KMS-11 (cell line): ENCODE measurements at regions not wholly inside any gene's neighbourhood (a gene's known extent, or its start where the extent isn't known, plus 50 kb on each side); places are given as distances from the start of the nearest gene placed in this dataset.

Experiments
- H2AFZ ChIP-seq: fragments of 200-600 bp; sonication (generic); 2 replicates; pipeline ENCODE4 v1.6.1; 2016; ENCODE audit warnings: antibody characterized with exemption, mixed run types, low read depth
- H3K27ac ChIP-seq: fragments of 200-600 bp; sonication (generic); 2 replicates; pipeline ENCODE4 v1.6.1; 2016; ENCODE audit warnings: mild to moderate bottlenecking, mixed run types
- H3K27me3 ChIP-seq: fragments of 200-600 bp; sonication (generic); 2 replicates; pipeline ENCODE4 v1.6.1; 2017; ENCODE audit warnings: mild to moderate bottlenecking, low read depth, mixed run types, moderate library complexity; ENCODE audit not compliant: insufficient read depth
- H3K36me3 ChIP-seq: fragments of 200-600 bp; sonication (generic); 2 replicates; pipeline ENCODE4 v1.6.1; 2017; ENCODE audit warnings: mild to moderate bottlenecking, mixed run types; ENCODE audit not compliant: insufficient read depth
- H3K4me1 ChIP-seq: fragments of 200-600 bp; sonication (generic); 2 replicates; pipeline ENCODE4 v1.6.1; 2016; ENCODE audit warnings: mild to moderate bottlenecking, low read depth, mixed run types; ENCODE audit not compliant: poor library complexity, severe bottlenecking
- H3K4me2 ChIP-seq: fragments of 200-600 bp; sonication (generic); 2 replicates; pipeline ENCODE4 v1.7.0; 2016; ENCODE audit warnings: mild to moderate bottlenecking, mixed run types
- H3K4me3 ChIP-seq: fragments of 200-600 bp; sonication (generic); IDR thresholded peaks from 2 replicates; pipeline ENCODE4 v1.6.1; 2017; ENCODE audit warnings: low read depth, low read length, mixed read lengths; ENCODE audit not compliant: insufficient read depth
- H3K79me2 ChIP-seq: fragments of 200-600 bp; sonication (generic); 2 replicates; pipeline ENCODE4 v1.6.1; 2016; ENCODE audit warnings: low read depth, mixed run types; ENCODE audit not compliant: insufficient read depth
- H3K9ac ChIP-seq: fragments of 200-600 bp; sonication (generic); 2 replicates; pipeline ENCODE4 v1.6.1; 2016; ENCODE audit warnings: mild to moderate bottlenecking, mixed run types
- H4K20me1 ChIP-seq: fragments of 200-600 bp; sonication (generic); 2 replicates; pipeline ENCODE4 v1.6.1; 2016; ENCODE audit warnings: mild to moderate bottlenecking, mixed run types; ENCODE audit not compliant: insufficient read depth
- CTCF ChIP-seq: fragments of 200-600 bp; sonication (generic); conservative IDR thresholded peaks from 2 replicates; pipeline ENCODE4 v1.6.1; 2017; ENCODE audit warnings: low read depth, mild to moderate bottlenecking, antibody characterized with exemption, low read length, moderate library complexity, mixed read lengths

GRCh38 chr21:31599563-31599962 is 59.9 kb upstream of the SOD1 start:
- no peak overlapping the region for H3K4me3 ChIP-seq
- no peak overlapping the region for H2AFZ ChIP-seq
- H3K9ac ChIP-seq: no peak overlapping the region
- TF ChIP-seq CTCF: no peak
- H3K79me2 ChIP-seq: no peaks in the 10 kb centered on the region
- no peaks in the 10 kb centered on the region for H4K20me1 ChIP-seq
- H3K27ac ChIP-seq: no peak overlapping the region
- no peaks in the 10 kb centered on the region for H3K36me3 ChIP-seq
- H3K27me3 ChIP-seq: no peaks in the 10 kb centered on the region
- no peaks in the 10 kb centered on the region for H3K4me1 ChIP-seq
- H3K4me2 ChIP-seq: no peak overlapping the region

GRCh38 chr21:31599013-31599412 is 60.5 kb upstream of the SOD1 start:
- Histone ChIP-seq H3K79me2 (no peaks in the 10 kb centered on the region), H4K20me1 (no peaks in the 10 kb centered on the region), H2AFZ (no peak overlapping the region), H3K9ac (no peak overlapping the region), H3K4me3 (no peak overlapping the region), H3K27me3 (no peaks in the 10 kb centered on the region), H3K4me2 (no peak overlapping the region), H3K36me3 (no peaks in the 10 kb centered on the region), H3K4me1 (no peaks in the 10 kb centered on the region), H3K27ac (no peak overlapping the region)
- no peak for TF ChIP-seq CTCF

- Histone ChIP-seq H3K9ac (no peak overlapping the region), H3K27me3 (no peaks in the 10 kb centered on the region), H3K36me3 (no peaks in the 10 kb centered on the region), H4K20me1 (no peaks in the 10 kb centered on the region), H3K4me3 (no peak overlapping the region), H2AFZ (no peak overlapping the region), H3K27ac (no peak overlapping the region), H3K4me2 (no peak overlapping the region), H3K4me1 (no peaks in the 10 kb centered on the region), H3K79me2 (no peaks in the 10 kb centered on the region)
- no peak for TF ChIP-seq CTCF
These were observed 61.8 kb upstream of the SOD1 start for GRCh38 chr21:31597683-31598082.

GRCh38 chr21:31596055-31596454 is 63.4 kb upstream of the SOD1 start:
- Histone ChIP-seq H3K79me2 (no peaks in the 10 kb centered on the region), H4K20me1 (no peaks in the 10 kb centered on the region), H2AFZ (no peak overlapping the region), H3K36me3 (no peaks in the 10 kb centered on the region), H3K27ac (no peak overlapping the region), H3K4me2 (no peak overlapping the region), H3K9ac (no peak overlapping the region), H3K4me3 (no peak overlapping the region), H3K27me3 (no peaks in the 10 kb centered on the region), H3K4me1 (no peaks in the 10 kb centered on the region)
- TF ChIP-seq CTCF: no peak

- Histone ChIP-seq H3K27me3 (no peaks in the 10 kb centered on the region), H3K79me2 (no peaks in the 10 kb centered on the region), H3K4me2 (no peak overlapping the region), H3K9ac (no peak overlapping the region), H3K27ac (no peak overlapping the region), H3K36me3 (no peaks in the 10 kb centered on the region), H4K20me1 (no peaks in the 10 kb centered on the region), H3K4me1 (no peaks in the 10 kb centered on the region), H3K4me3 (no peak overlapping the region), H2AFZ (no peak overlapping the region)
- TF ChIP-seq CTCF: no peak
These were observed 64.8 kb upstream of the SOD1 start for GRCh38 chr21:31594726-31595125.
